PC-9 (cell line): ENCODE measurements at regions not wholly inside any gene's neighbourhood (a gene's known extent, or its start where the extent isn't known, plus 50 kb on each side); places are given as distances from the start of the nearest gene placed in this dataset.

ENCODE experiments used
- BruUV-seq: library from RNA; stranded (reverse); fragments of 400-500 nt; replicated peaks from 2 replicates; lab custom pipeline; 2021; lab: Mats Ljungman, UMichigan
- CTCF ChIA-PET: fragments of 300-600 bp; sonication (Branson Sonifier 250); formaldehyde crosslinking; loops from one replicate; lab custom pipeline; 2022; ENCODE audit warnings: antibody characterized with exemption; lab: Charles Lee
- POLR2A ChIA-PET: fragments of 300-600 bp; sonication (Branson Sonifier 250); formaldehyde crosslinking; loops from one replicate; lab custom pipeline; 2022; ENCODE audit warnings: antibody characterized with exemption; ENCODE audit not compliant: unreplicated experiment; lab: Charles Lee
- DNase-seq, 2 experiments: peaks; one replicate each; pipeline versions ENCODE4 v3.0.0 to v3.0.0-alpha.2; 2015 to 2022; ENCODE audit warnings: mixed read lengths in 1 of 2
- H2AFZ ChIP-seq: fragments of 200-600 bp; sonication (generic); 2 replicates; pipeline ENCODE4 v1.8.1; 2017; ENCODE audit warnings: antibody characterized with exemption
- H3F3A ChIP-seq: fragments of 200-600 bp; sonication (generic); 2 replicates; pipeline ENCODE4 v1.8.1; 2017; ENCODE audit warnings: antibody characterized with exemption, mild to moderate bottlenecking, low read depth; ENCODE audit not compliant: insufficient read depth
- H3K27ac ChIP-seq: fragments of 200-600 bp; sonication (generic); 2 replicates; pipeline ENCODE4 v1.6.1; 2016; ENCODE audit warnings: mixed run types
- H3K27me3 ChIP-seq: fragments of 200-600 bp; sonication (generic); 2 replicates; pipeline ENCODE4 v1.6.1; 2016; ENCODE audit warnings: low read depth, mixed run types; ENCODE audit not compliant: insufficient read depth
- H3K36me3 ChIP-seq: fragments of 200-600 bp; sonication (generic); 2 replicates; pipeline ENCODE4 v1.6.1; 2016; ENCODE audit warnings: low read depth, mixed run types
- H3K4me1 ChIP-seq: fragments of 200-600 bp; sonication (generic); replicated peaks from 2 replicates; pipeline ENCODE4 v1.6.1; 2016; ENCODE audit warnings: mixed run types; ENCODE audit not compliant: insufficient read depth
- H3K4me2 ChIP-seq: fragments of 200-600 bp; sonication (generic); 2 replicates; pipeline ENCODE4 v1.6.1; 2017; ENCODE audit warnings: mixed run types
- H3K4me3 ChIP-seq: fragments of 200-600 bp; sonication (generic); 2 replicates; pipeline ENCODE4 v1.6.1; 2016; ENCODE audit warnings: mixed run types
- H3K79me2 ChIP-seq: fragments of 200-600 bp; sonication (generic); 2 replicates; pipeline ENCODE4 v1.6.1; 2017; ENCODE audit warnings: low read depth, mixed run types
- H3K9me2 ChIP-seq: fragments of 200-600 bp; sonication (generic); 2 replicates; pipeline ENCODE4 v1.8.1; 2017; ENCODE audit warnings: mild to moderate bottlenecking; ENCODE audit not compliant: insufficient read depth
- H3K9me3 ChIP-seq: fragments of 200-600 bp; sonication (generic); 2 replicates; pipeline ENCODE4 v1.8.1; 2016; ENCODE audit warnings: low read depth; ENCODE audit not compliant: insufficient read depth
- H4K20me1 ChIP-seq: fragments of 200-600 bp; sonication (generic); 2 replicates; pipeline ENCODE4 v1.8.1; 2017; ENCODE audit not compliant: insufficient read depth
- EZH2 ChIP-seq: fragments of 200-600 bp; sonication (generic); IDR thresholded peaks from 2 replicates; pipeline ENCODE4 v1.8.0; 2017; ENCODE audit warnings: antibody characterized with exemption, low read depth
- intact Hi-C: fragments of 100-400 bp; cut with micrococcal nuclease; formaldehyde crosslinking; loops from one replicate; pipeline ENCODE4 v1.10.0; 2022; ENCODE audit not compliant: unreplicated experiment
- TF ChIP-seq, protein P1 (sequence below): fragments of 200-600 bp; sonication (generic); conservative IDR thresholded peaks from 2 replicates; pipeline ENCODE4 v1.6.1; 2017; ENCODE audit warnings: mixed run types, antibody characterized with exemption, mild to moderate bottlenecking, moderate library complexity

DNA sequence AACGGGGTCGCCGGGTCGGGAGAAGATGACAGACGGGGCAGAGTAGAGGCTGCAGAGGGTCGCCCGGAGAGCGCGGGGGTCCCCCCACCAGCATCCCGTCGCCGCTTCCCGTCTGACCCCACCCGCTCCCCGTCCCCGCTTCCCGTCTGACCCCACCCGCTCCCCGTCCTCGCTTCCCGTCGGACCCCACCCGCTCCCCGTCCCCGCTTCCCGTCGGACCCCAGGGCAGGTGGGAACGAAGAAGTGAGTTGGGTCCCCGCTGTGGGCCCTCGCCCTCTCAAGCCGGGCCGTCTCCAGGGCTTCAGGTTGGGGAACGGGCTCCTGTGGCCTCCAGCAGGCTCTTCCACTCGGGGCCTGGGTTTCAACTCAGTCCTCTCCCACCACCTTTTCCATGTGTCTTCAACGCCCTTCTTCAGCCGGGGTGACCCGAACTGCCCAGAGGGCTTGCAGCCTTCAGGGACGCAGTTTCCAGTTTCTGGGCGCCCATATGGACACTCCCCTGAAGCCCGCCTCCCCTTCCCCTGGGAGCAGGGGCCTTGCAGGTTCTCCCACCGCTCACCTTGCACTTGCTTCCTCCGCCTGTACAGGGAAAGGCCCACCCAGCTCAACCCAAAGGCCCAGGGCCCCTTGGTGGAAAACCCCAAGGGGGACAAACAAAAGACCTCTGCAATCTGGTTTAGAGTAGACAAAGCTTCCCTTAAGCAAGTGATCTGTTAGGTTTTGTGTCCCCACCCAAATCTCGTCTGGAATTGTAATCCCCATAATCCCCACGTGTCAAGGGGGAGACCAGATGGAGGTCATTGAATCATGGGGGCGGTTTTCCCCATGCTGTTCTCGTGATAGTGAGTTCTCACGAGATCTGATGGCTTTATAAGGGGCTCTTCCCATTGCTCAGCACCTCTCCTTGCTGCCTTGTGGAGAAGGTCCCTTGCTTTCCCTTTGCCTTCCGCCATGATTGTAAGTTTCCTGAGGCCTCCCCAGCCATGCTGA, 66.5 kb downstream of the TNFAIP2 start:
- H3F3A ChIP-seq = peaks cover 63% of the 10 kb centered on the region
- no peaks in the 10 kb centered on the region for H3K27me3 ChIP-seq
- DNase-seq = no peak
- BruUV-seq = no TSS peak
- no peak overlapping the region for H2AFZ ChIP-seq
- TF ChIP-seq, protein P1, sequence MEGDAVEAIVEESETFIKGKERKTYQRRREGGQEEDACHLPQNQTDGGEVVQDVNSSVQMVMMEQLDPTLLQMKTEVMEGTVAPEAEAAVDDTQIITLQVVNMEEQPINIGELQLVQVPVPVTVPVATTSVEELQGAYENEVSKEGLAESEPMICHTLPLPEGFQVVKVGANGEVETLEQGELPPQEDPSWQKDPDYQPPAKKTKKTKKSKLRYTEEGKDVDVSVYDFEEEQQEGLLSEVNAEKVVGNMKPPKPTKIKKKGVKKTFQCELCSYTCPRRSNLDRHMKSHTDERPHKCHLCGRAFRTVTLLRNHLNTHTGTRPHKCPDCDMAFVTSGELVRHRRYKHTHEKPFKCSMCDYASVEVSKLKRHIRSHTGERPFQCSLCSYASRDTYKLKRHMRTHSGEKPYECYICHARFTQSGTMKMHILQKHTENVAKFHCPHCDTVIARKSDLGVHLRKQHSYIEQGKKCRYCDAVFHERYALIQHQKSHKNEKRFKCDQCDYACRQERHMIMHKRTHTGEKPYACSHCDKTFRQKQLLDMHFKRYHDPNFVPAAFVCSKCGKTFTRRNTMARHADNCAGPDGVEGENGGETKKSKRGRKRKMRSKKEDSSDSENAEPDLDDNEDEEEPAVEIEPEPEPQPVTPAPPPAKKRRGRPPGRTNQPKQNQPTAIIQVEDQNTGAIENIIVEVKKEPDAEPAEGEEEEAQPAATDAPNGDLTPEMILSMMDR = no peak
- no peak for TF ChIP-seq EZH2
- no peaks in the 10 kb centered on the region for H3K9me2 ChIP-seq
- ChIA-PET POLR2A (no interaction called here), CTCF (interaction anchor here (0.5 kb wide), 1 partner anchor 1129 kb away, joined by 6 read pairs; no protein-coding TSS in a partner anchor)
- no peaks in the 10 kb centered on the region for H3K79me2 ChIP-seq
- no peak overlapping the region for H3K4me3 ChIP-seq
- H3K9me3 ChIP-seq = peaks cover 13% of the 10 kb centered on the region; the same call in 1 of the 2 replicates
- peaks cover 67% of the 10 kb centered on the region for H3K4me1 ChIP-seq
- no peaks in the 10 kb centered on the region for H4K20me1 ChIP-seq
- intact Hi-C loops = no loop called here
- no peak overlapping the region for H3K4me2 ChIP-seq
- no peaks in the 10 kb centered on the region for H3K36me3 ChIP-seq
- no peak overlapping the region for H3K27ac ChIP-seq

DNA sequence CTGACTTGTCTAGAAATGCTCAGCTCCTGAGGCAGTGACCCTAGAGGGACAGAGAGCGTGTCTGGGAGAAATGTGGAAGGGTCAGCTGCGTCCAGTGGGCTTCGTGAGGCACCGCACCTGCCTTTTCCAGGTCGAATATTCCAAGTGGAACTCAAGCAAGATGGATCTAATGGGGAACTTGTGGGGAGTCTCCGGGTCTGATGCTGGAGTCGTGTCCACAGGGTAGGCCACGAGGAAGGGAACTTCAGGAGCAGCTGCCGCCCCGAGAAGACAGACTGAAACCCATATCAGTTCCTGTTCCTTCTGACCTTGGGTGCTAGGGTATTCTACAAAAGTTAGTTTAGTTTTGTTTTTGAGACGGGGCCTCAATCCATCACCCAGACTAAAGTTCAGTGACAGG, 67.5 kb downstream of the TNFAIP2 start:
- H3K9me2 ChIP-seq = no peaks in the 10 kb centered on the region
- no peaks in the 10 kb centered on the region for H3K79me2 ChIP-seq
- POLR2A ChIA-PET = interaction anchor here (1.1 kb wide), 1 partner anchor 14 kb away, joined by 3 read pairs; no protein-coding TSS in a partner anchor
- H3K4me3 ChIP-seq = no peak overlapping the region
- H3K27ac ChIP-seq = no peak overlapping the region
- H3K4me1 ChIP-seq = peaks cover 61% of the 10 kb centered on the region
- H3K9me3 ChIP-seq = peaks cover 13% of the 10 kb centered on the region; the same call in 1 of the 2 replicates
- no peak overlapping the region for H2AFZ ChIP-seq
- BruUV-seq = no TSS peak
- no peaks in the 10 kb centered on the region for H3K27me3 ChIP-seq
- no peaks in the 10 kb centered on the region for H4K20me1 ChIP-seq
- no peak for DNase-seq
- intact Hi-C loops = no loop called here
- peaks cover 55% of the 10 kb centered on the region for H3F3A ChIP-seq
- no peak overlapping the region for H3K4me2 ChIP-seq
- TF ChIP-seq EZH2 = no peak
- TF ChIP-seq, protein P1 = no peak
- CTCF ChIA-PET = interaction anchor here (0.7 kb wide), 1 partner anchor 63 kb away, joined by 3 read pairs; no protein-coding TSS in a partner anchor
- no peaks in the 10 kb centered on the region for H3K36me3 ChIP-seq

DNA sequence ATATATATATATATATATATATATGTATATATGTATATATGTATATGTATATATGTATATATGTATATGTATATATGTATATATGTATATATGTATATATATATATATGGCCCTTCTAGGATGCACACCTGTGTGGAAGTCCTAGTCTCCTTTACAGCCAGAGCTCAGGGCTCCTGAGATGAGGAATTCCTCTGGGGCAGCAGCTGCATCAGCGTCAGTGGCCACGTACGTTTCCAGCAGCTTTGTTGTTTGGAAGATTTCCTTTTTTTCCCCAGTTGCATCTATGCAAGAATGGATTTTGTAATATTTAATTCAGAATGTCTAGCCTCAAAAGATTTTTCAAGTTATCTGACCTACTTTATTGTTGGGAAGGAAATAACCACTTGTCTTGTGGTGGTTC, 68.6 kb downstream of the TNFAIP2 start:
- Histone ChIP-seq H3K36me3 (no peaks in the 10 kb centered on the region), H3K4me1 (peaks cover 50% of the 10 kb centered on the region), H3K4me3 (no peak overlapping the region), H3K79me2 (no peaks in the 10 kb centered on the region), H4K20me1 (no peaks in the 10 kb centered on the region), H3K9me3 (peaks cover 13% of the 10 kb centered on the region; the same call in 1 of the 2 replicates), H3F3A (peaks cover 44% of the 10 kb centered on the region), H3K4me2 (0 out of 2 replicates have a peak overlapping the region, but pooled peaks have one; percentile 3), H3K27me3 (no peaks in the 10 kb centered on the region), H2AFZ (no peak overlapping the region), H3K27ac (no peak overlapping the region), H3K9me2 (no peaks in the 10 kb centered on the region)
- no peak for DNase-seq
- intact Hi-C loops = no loop called here
- BruUV-seq = no TSS peak
- POLR2A ChIA-PET = interaction anchor here (1.1 kb wide), 1 partner anchor 13 kb away, joined by 3 read pairs; no protein-coding TSS in a partner anchor
- no peak for TF ChIP-seq EZH2
- TF ChIP-seq, protein P1 = no peak
- CTCF ChIA-PET = no interaction called here
